AG04449 (cell line): ENCODE measurements at regions not wholly inside any gene's neighbourhood (a gene's known extent, or its start where the extent isn't known, plus 50 kb on each side); places are given as distances from the start of the nearest gene placed in this dataset.

ENCODE experiments used
- CTCF ChIA-PET: fragments of 350-600 bp; formaldehyde crosslinking; extraction: SDS; loops from one replicate; lab custom pipeline; 2021; ENCODE audit warnings: antibody characterized with exemption; lab: Yijun Ruan, JAX
- POLR2A ChIA-PET: fragments of 400-600, 350-600 bp; formaldehyde crosslinking; extraction: SDS; loops from one replicate; lab custom pipeline; 2020; ENCODE audit warnings: antibody characterized with exemption, inconsistent platforms; lab: Yijun Ruan, JAX
- DNase-seq: peaks from one replicate; pipeline ENCODE4 v3.0.0-alpha.2; 2010; ENCODE audit warnings: low read depth, low spot score
- H3K4me3 ChIP-seq: 2 replicates; pipeline ENCODE4 v1.5.1; 2011; ENCODE audit warnings: low read depth, mild to moderate bottlenecking, control low read depth, low read length
- TF ChIP-seq, protein P1 (sequence below): IDR thresholded peaks from one replicate; pipeline ENCODE4 v1.5.1; 2011; ENCODE audit warnings: mild to moderate bottlenecking, moderate library complexity, low read length, control low read depth, inconsistent platforms; ENCODE audit not compliant: insufficient read depth; ENCODE audit errors: missing control alignments

DNA sequence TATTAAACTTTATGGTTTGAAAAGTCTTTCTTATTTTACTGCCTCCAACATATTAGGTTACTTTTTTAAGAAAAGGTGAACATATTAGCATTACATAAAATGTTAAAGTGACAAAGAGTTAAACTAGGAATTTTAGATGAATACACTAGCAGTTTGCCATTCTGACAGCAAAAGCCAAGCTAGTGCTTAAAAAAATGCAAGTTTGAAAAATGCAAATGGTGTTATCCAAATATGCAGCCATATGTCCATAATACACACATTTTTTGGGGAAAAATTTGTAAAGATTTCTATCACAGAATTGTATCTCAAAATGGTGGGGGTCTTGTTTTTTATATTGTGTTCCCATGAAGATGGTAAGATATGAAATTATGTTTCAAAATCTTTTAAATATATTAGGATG lies 466.1 kb downstream of the FOXG1 start:
- no peak overlapping the region for H3K4me3 ChIP-seq
- POLR2A ChIA-PET: no interaction called here
- TF ChIP-seq, protein P1, sequence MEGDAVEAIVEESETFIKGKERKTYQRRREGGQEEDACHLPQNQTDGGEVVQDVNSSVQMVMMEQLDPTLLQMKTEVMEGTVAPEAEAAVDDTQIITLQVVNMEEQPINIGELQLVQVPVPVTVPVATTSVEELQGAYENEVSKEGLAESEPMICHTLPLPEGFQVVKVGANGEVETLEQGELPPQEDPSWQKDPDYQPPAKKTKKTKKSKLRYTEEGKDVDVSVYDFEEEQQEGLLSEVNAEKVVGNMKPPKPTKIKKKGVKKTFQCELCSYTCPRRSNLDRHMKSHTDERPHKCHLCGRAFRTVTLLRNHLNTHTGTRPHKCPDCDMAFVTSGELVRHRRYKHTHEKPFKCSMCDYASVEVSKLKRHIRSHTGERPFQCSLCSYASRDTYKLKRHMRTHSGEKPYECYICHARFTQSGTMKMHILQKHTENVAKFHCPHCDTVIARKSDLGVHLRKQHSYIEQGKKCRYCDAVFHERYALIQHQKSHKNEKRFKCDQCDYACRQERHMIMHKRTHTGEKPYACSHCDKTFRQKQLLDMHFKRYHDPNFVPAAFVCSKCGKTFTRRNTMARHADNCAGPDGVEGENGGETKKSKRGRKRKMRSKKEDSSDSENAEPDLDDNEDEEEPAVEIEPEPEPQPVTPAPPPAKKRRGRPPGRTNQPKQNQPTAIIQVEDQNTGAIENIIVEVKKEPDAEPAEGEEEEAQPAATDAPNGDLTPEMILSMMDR: no peak
- CTCF ChIA-PET: no interaction called here
- no peak for DNase-seq

DNA sequence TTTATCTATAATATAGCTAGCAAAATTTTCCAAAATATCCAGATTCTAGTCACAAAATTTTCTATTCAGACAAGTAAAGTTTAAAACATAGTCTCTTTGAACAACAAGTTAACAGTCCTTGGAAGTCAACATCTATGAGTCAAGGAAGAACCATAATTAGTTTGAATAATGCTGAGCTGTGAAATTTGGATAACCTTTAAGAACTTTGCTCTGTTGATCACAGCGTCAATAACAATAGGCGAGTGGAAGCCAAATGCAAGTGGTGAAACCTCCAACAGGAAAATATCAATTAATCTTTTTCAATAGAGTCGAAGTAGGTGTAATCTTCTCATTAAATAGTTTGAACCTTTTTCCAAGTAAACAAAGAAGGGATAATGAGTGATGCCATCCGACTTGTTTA lies 466.6 kb downstream of the FOXG1 start:
- H3K4me3 ChIP-seq: no peak overlapping the region
- no peak for DNase-seq
- ChIA-PET CTCF (no interaction called here), POLR2A (no interaction called here)
- TF ChIP-seq, protein P1: no peak

GRCh38 chr14:29235991-29236390 lies 469.4 kb downstream of the FOXG1 start:
- ChIA-PET POLR2A (no interaction called here), CTCF (no interaction called here)
- TF ChIP-seq, protein P1: no peak
- no peak overlapping the region for H3K4me3 ChIP-seq
- DNase-seq: no peak

- no peak overlapping the region for H3K4me3 ChIP-seq
- POLR2A ChIA-PET: no interaction called here
- DNase-seq: no peak
- TF ChIP-seq, protein P1: no peak
- CTCF ChIA-PET: no interaction called here
These were observed 469.8 kb downstream of the FOXG1 start for GRCh38 chr14:29236401-29236800.

DNA sequence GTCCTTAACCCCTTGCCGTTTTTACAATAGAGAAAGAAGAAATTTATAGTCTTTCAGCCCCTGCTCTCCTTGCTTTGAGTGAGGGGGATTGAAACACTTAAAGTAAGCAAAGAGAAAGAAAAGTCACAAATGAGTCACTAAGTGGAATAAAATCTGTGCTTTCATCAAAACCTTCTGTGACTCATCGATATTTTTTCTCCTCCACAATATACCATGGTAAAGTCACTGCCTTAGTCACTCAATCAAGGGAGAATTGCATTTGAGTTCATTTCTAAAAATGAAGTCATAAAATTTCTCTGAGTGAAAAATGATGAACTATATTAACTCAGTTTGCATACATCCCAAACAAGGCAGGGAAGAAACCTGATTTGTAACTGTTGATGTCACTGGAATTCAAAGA lies 470.3 kb downstream of the FOXG1 start:
- DNase-seq: no peak
- TF ChIP-seq, protein P1: no peak
- H3K4me3 ChIP-seq: no peak overlapping the region
- ChIA-PET CTCF (no interaction called here), POLR2A (no interaction called here)

- TF ChIP-seq, protein P1: no peak
- DNase-seq: no peak
- ChIA-PET POLR2A (no interaction called here), CTCF (interaction anchor here (1.4 kb wide), 1 partner anchor 16 kb away, joined by 4 read pairs; no protein-coding TSS in a partner anchor)
- H3K4me3 ChIP-seq: no peak overlapping the region
These were observed 473.5 kb downstream of the FOXG1 start for GRCh38 chr14:29240066-29240465.
